ENCODE measurements at regions not wholly inside any gene's neighbourhood (a gene's known extent, or its start where the extent isn't known, plus 50 kb on each side); places are given as distances from the start of the nearest gene placed in this dataset.

- no peak overlapping the region for H3K4me3 ChIP-seq (ENCODE audit: low read depth, low read length)
- DNase-seq (ENCODE audit: low read depth), result no peak
- TF ChIP-seq CTCF (IDR thresholded peaks at IDR 0.05; ENCODE audit: low read depth, low read length, missing control alignments), result no peak
Observed at GRCh38 chr2:20111311-20112131, 60.1 kb upstream of the LAPTM4A start.

GRCh38 chr2:20110876-20111275, 59.4 kb upstream of the LAPTM4A start:
- no peak for DNase-seq (ENCODE audit: low read depth)
- TF ChIP-seq CTCF (IDR thresholded peaks at IDR 0.05; ENCODE audit: low read depth, low read length, missing control alignments), result no peak
- no peak overlapping the region for H3K4me3 ChIP-seq (ENCODE audit: low read depth, low read length)

- DNase-seq (ENCODE audit: low read depth), result no peak
- TF ChIP-seq CTCF (IDR thresholded peaks at IDR 0.05; ENCODE audit: low read depth, low read length, missing control alignments), result no peak
- no peak overlapping the region for H3K4me3 ChIP-seq (ENCODE audit: low read depth, low read length)
Observed at GRCh38 chr2:20110383-20110782, 59.0 kb upstream of the LAPTM4A start.

DNA sequence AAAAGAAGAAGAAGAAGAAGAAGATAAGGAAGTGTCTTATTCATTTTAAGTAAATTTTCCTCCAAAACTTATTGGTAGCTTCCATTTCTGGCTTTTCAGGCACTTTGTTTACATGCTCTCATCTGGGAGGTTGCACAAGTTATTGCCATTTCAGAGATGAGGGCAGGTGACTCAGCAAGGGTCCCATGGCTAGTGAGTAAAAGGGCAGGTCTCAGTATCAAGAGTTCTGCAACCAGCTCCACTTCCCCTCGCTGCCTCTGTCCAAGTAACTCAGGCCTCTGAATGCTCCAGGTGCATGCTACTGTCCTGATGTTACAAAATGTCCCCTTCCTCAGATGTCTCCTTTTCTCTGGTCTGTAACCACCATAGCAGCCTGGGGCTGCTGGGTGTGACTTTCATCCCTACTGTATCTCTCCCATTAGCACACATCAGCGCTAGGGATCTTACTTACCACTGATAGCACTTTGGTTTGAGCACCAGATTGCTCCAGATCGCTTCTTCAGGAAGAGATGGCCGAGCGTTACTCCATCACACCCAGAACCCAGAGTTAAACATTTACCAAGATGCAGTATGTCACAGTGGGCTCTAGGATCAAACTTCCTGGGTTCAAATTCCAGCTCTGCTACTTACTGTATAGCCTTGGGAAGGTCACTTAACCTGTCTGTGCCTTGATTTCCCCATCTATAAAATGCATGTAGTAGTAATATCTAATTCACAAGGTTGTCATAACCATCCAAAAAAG, 57.4 kb upstream of the LAPTM4A start:
- H3K4me3 ChIP-seq (ENCODE audit: low read depth, low read length), result no peak overlapping the region
- no peak for TF ChIP-seq CTCF (IDR thresholded peaks at IDR 0.05; ENCODE audit: low read depth, low read length, missing control alignments)
- DNase-seq (ENCODE audit: low read depth), result no peak

DNA sequence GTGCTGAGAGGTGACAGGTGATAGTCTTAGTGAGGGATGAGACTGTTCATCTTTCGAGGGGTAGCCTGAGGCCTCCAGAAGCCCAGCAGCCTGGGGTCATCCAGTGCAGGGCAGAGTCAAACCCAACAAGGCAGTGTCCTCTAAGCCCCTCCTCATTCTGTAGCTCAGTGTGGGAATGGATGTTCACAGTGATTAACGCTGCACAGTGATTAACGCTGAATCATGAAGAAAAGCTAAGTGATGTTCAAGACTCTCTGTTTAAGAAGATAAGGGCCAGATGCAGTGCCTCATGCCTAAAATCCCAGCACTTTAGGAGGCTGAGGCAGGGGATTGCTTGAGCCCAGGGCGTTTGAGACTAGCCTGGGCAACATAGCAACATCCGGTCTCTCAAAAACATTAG, 56.3 kb upstream of the LAPTM4A start:
- H3K4me3 ChIP-seq (ENCODE audit: low read depth, low read length), result no peak overlapping the region
- DNase-seq (ENCODE audit: low read depth), result no peak
- TF ChIP-seq CTCF (IDR thresholded peaks at IDR 0.05; ENCODE audit: low read depth, low read length, missing control alignments), result no peak

DNA sequence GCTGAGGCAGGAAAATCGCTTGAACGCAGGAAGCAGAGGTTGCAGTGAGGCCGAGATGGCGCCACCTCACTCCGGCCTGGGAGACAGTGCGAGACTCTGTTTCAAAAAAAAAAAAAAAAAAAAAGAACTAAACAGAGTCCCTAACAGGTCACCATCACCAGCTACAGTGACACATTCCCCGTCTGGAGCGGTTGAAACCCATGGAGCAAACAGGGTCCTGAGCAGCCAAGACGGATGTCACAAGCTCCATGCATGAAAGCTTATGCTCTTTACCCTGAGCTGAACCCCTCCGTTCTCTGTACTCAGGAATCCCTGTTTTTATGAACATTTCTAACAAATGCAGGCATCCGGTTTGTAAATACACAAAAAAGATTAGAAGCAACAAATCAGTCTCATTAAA, 55.9 kb upstream of the LAPTM4A start:
- no peak for DNase-seq (ENCODE audit: low read depth)
- no peak for TF ChIP-seq CTCF (IDR thresholded peaks at IDR 0.05; ENCODE audit: low read depth, low read length, missing control alignments)
- no peak overlapping the region for H3K4me3 ChIP-seq (ENCODE audit: low read depth, low read length)
